Upper lobe of right lung (tissue), 1 donor: ENCODE measurements at regions not wholly inside any gene's neighbourhood (a gene's known extent, or its start where the extent isn't known, plus 50 kb on each side); places are given as distances from the start of the nearest gene placed in this dataset.
A peak's percentile ranks its signal among the peaks of the same experiment; 100 is the strongest.
"Not testable (repeated sequence)": the region's sequence is repeated elsewhere in the genome, so short reads cannot be mapped to it uniquely, and the experiment has no call there.

ENCODE experiments used
- ATAC-seq: fragments of 200-7000 bp; cut with Tn5 transposase; one replicate; pipeline ENCODE4 v1.9.1; 2020; ENCODE audit warnings: mild to moderate bottlenecking, moderate library complexity
- DNase-seq: peaks from one replicate; pipeline ENCODE4 v3.0.0-alpha.2; 2020
- H3K27ac ChIP-seq: fragments of 200-600 bp; one replicate; pipeline ENCODE4 v1.8.0; 2022
- H3K27me3 ChIP-seq: fragments of 200-600 bp; one replicate; pipeline ENCODE4 v1.8.0; 2022; ENCODE audit warnings: mild to moderate bottlenecking
- H3K36me3 ChIP-seq: fragments of 200-600 bp; one replicate; pipeline ENCODE4 v1.8.0; 2022
- H3K4me1 ChIP-seq: fragments of 200-600 bp; one replicate; pipeline ENCODE4 v1.8.0; 2022
- H3K4me3 ChIP-seq: fragments of 200-600 bp; one replicate; pipeline ENCODE4 v1.8.0; 2022; ENCODE audit warnings: mild to moderate bottlenecking
- H3K9me3 ChIP-seq: fragments of 200-600 bp; one replicate; pipeline ENCODE4 v1.8.0; 2022
- intact Hi-C: fragments of 100-400 bp; cut with DNase I; formaldehyde crosslinking; loops from one replicate; pipeline ENCODE4 v1.11.0; 2022
- donor health status: DM: no; HTN: yes; CAD: no; lungs with severe emphysema.

DNA sequence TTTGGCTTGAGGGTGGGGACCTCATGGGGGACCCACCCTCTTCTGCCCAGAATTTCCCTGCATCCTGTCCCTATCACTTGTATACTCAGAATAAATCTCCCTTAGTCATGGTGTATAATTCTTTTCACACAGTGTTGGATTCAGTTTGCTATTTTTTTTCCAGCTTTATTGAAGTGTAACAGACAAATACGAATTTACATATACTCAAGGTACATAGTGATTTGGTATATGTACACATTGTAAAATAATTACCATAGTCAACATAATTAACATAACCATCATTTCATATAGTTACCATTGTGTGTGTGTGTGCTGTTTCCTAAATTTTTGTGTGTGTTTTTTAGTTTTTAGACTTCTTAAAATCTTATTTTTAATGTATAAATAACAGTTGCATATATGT is 269.9 kb downstream of the CNTNAP3 start:
- H3K4me3 ChIP-seq, H3K27me3 ChIP-seq, H3K27ac ChIP-seq, H3K36me3 ChIP-seq, H3K4me1 ChIP-seq, ATAC-seq, DNase-seq, intact Hi-C loops, H3K9me3 ChIP-seq: not testable (repeated sequence)

- ATAC-seq, H3K4me1 ChIP-seq, H3K27me3 ChIP-seq: not testable (repeated sequence)
These were observed 272.8 kb downstream of the CNTNAP3 start for GRCh38 chr9:39015178-39015577.

DNA sequence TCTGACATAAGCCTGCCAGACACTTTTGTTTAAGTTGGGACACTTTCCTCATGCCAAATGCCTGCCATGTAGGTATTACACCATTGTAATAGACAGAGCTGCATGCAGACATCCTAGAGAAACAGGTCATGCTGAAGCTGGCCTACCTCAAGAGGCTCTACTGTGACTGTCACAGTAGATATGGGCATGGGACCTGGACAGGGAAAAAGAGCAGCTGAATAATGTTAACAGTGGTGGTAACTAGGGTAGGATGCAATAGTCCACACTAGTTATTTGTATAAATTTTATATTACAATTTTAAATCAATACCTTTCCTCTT is 273.2 kb downstream of the CNTNAP3 start:
- H3K27me3 ChIP-seq, H3K4me3 ChIP-seq, DNase-seq, intact Hi-C loops, H3K4me1 ChIP-seq, H3K9me3 ChIP-seq, H3K36me3 ChIP-seq, H3K27ac ChIP-seq: not testable (repeated sequence)
- peak; percentile 41 for ATAC-seq

More at GRCh38 chr9:39015178-39015577, 272.8 kb downstream of the CNTNAP3 start:
- H3K36me3 ChIP-seq, H3K9me3 ChIP-seq, DNase-seq, intact Hi-C loops, H3K4me3 ChIP-seq, H3K27ac ChIP-seq: not testable (repeated sequence)

GRCh38 chr9:39014096-39014804 is 273.7 kb downstream of the CNTNAP3 start:
- intact Hi-C loops, H3K36me3 ChIP-seq, H3K27ac ChIP-seq, DNase-seq, H3K9me3 ChIP-seq, H3K4me3 ChIP-seq, H3K4me1 ChIP-seq, H3K27me3 ChIP-seq: not testable (repeated sequence)
- peak; percentile 52 for ATAC-seq

GRCh38 chr9:39009743-39010142 is 278.2 kb downstream of the CNTNAP3 start:
- H3K27me3 ChIP-seq, DNase-seq, H3K4me3 ChIP-seq, H3K36me3 ChIP-seq, H3K4me1 ChIP-seq, H3K9me3 ChIP-seq, H3K27ac ChIP-seq, intact Hi-C loops: not testable (repeated sequence)
- peak; percentile 47 for ATAC-seq

DNA sequence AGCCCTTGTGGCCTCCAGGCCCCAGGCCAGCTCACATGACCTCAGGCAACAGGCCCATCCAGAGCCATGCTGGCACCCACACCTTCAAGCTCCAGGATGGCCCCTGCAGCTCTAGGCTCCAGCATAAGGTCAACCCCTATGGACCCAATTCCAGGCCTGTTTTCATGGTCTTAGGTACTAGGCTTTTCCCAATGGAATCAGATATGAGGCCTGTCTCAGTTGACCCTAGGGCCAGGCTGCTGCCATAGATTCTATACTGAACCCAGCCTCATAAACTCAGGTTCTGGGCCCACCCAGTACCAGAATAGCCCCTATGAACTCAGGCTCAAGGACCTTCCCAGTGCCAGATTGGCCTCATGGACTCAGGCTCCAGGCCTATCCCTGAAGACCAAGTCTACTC is 278.6 kb downstream of the CNTNAP3 start:
- H3K36me3 ChIP-seq, H3K4me1 ChIP-seq, intact Hi-C loops, H3K27ac ChIP-seq, DNase-seq, H3K9me3 ChIP-seq, H3K4me3 ChIP-seq, H3K27me3 ChIP-seq: not testable (repeated sequence)
- peak; percentile 45 for ATAC-seq

DNA sequence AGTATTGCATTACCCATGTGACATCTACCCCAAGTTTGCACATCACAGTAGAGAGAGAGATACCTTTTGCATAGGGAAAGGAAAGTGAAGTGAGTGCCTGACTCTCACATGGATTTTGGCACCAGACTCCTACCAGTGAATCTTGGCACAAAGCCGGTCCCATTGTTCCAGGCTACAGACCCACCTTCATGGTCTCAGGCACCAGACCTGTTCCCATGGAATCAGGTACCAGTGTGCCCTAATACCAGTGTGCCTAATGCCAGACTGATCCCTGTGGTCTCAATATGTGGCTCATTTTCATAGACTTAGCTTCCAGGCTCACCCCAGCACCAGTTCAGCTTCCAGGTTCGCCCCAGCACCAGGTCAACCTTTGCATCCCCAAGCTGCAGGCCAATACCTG is 279.1 kb downstream of the CNTNAP3 start:
- intact Hi-C loops, H3K4me1 ChIP-seq, H3K4me3 ChIP-seq, H3K27ac ChIP-seq, H3K27me3 ChIP-seq, H3K9me3 ChIP-seq, DNase-seq, H3K36me3 ChIP-seq: not testable (repeated sequence)
- peak; percentile 57 for ATAC-seq

GRCh38 chr9:39005736-39006135 is 282.2 kb downstream of the CNTNAP3 start:
- H3K27me3 ChIP-seq, ATAC-seq, intact Hi-C loops, H3K9me3 ChIP-seq, H3K4me1 ChIP-seq, H3K4me3 ChIP-seq, H3K36me3 ChIP-seq, H3K27ac ChIP-seq, DNase-seq: not testable (repeated sequence)

- H3K9me3 ChIP-seq, H3K4me1 ChIP-seq, DNase-seq, H3K36me3 ChIP-seq, ATAC-seq, intact Hi-C loops, H3K27me3 ChIP-seq, H3K27ac ChIP-seq, H3K4me3 ChIP-seq: not testable (repeated sequence)
These were observed 281.2 kb upstream of the FAM240B start for GRCh38 chr9:39001085-39001593.

- H3K27ac ChIP-seq, H3K36me3 ChIP-seq, intact Hi-C loops, H3K4me3 ChIP-seq, H3K27me3 ChIP-seq, H3K9me3 ChIP-seq, H3K4me1 ChIP-seq, DNase-seq: not testable (repeated sequence)
- peak; percentile 51 for ATAC-seq
These were observed 279.3 kb upstream of the FAM240B start for GRCh38 chr9:38999277-38999676.

- H3K9me3 ChIP-seq, intact Hi-C loops, H3K4me1 ChIP-seq, H3K27ac ChIP-seq, H3K36me3 ChIP-seq, H3K27me3 ChIP-seq, H3K4me3 ChIP-seq, DNase-seq: not testable (repeated sequence)
- ATAC-seq: peak; percentile 56
These were observed 273.8 kb upstream of the FAM240B start for GRCh38 chr9:38993690-38994089.

- ATAC-seq: peak; percentile 63
- H3K9me3 ChIP-seq, H3K4me1 ChIP-seq, H3K36me3 ChIP-seq, H3K27ac ChIP-seq, H3K27me3 ChIP-seq, H3K4me3 ChIP-seq, intact Hi-C loops, DNase-seq: not testable (repeated sequence)
These were observed 273.2 kb upstream of the FAM240B start for GRCh38 chr9:38993156-38993555.

- ATAC-seq, DNase-seq: not testable (repeated sequence)
These were observed 258.8 kb upstream of the FAM240B start for GRCh38 chr9:38978734-38979133.

GRCh38 chr9:38969480-38969879 is 249.5 kb upstream of the FAM240B start:
- not testable (repeated sequence) for H3K36me3 ChIP-seq

More at GRCh38 chr9:38978734-38979133, 258.8 kb upstream of the FAM240B start:
- H3K27ac ChIP-seq, H3K9me3 ChIP-seq, H3K36me3 ChIP-seq, H3K4me3 ChIP-seq, H3K4me1 ChIP-seq, intact Hi-C loops, H3K27me3 ChIP-seq: not testable (repeated sequence)

More at GRCh38 chr9:38969480-38969879, 249.5 kb upstream of the FAM240B start:
- H3K4me3 ChIP-seq, intact Hi-C loops, H3K4me1 ChIP-seq, H3K27me3 ChIP-seq, ATAC-seq, DNase-seq, H3K9me3 ChIP-seq, H3K27ac ChIP-seq: not testable (repeated sequence)
